IMR-90 (cell line): ENCODE measurements at regions not wholly inside any gene's neighbourhood (a gene's known extent, or its start where the extent isn't known, plus 50 kb on each side); places are given as distances from the start of the nearest gene placed in this dataset.

Experiments used
- POLR2A ChIP-seq: IDR thresholded peaks from 2 replicates; pipeline ENCODE4 v1.6.1; 2012; ENCODE audit warnings: mild to moderate bottlenecking, low read depth, low read length
- TF ChIP-seq, protein P1 (sequence below): fragments of 150-350 bp; IDR thresholded peaks from 2 replicates; pipeline ENCODE4 v1.6.1; 2017; ENCODE audit warnings: mild to moderate bottlenecking, antibody characterized with exemption, low read length, low read depth

DNA sequence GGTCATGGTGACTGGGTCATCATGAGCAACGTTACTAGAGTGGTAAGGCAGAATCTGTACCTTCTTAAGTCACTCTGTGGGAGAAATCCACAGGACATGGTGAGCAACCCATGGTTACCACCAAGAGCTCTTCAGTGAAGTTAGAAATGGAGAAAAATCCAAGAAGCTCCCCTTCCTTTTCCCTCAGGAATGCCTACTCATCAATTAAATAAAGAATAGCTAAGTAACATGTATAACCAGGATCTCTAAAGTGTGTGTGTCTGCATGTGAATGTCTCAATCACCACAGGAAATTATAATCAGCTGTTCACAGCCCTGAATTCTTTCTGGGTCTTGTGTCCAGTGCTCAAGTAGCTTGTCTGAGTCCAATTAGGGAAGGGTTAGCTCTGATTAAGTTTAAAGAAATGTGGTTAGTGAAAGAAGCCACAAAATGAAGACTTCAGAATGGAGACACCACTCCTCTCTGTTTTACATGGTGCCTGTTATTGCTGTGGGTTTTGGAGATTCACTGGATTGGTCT is 73.2 kb downstream of the SEM1 start:
- TF ChIP-seq POLR2A, result no peak
- TF ChIP-seq, protein P1, sequence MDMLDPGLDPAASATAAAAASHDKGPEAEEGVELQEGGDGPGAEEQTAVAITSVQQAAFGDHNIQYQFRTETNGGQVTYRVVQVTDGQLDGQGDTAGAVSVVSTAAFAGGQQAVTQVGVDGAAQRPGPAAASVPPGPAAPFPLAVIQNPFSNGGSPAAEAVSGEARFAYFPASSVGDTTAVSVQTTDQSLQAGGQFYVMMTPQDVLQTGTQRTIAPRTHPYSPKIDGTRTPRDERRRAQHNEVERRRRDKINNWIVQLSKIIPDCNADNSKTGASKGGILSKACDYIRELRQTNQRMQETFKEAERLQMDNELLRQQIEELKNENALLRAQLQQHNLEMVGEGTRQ, result no peak
